ENCODE measurements at regions not wholly inside any gene's neighbourhood (a gene's known extent, or its start where the extent isn't known, plus 50 kb on each side); places are given as distances from the start of the nearest gene placed in this dataset.

DNA sequence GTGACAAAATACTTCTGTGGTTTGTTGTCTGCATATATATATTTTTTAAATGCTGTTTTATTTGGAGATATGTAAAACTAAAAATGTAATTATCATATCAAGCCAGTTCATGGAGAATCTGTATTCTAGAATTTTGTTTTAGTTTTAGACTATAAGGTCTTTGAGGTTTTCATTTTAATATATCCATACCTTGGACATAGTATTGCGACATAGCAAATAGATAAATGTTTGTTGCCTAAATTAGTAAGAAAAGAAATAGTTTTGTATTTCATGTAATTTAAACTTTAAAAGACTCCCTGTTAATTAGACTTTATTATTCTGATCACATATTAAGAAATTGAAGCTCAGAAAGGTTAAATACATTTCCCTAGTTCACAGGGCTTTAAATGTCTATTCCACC is 472.9 kb downstream of the GBA3 start:
- TF ChIP-seq, protein P1, sequence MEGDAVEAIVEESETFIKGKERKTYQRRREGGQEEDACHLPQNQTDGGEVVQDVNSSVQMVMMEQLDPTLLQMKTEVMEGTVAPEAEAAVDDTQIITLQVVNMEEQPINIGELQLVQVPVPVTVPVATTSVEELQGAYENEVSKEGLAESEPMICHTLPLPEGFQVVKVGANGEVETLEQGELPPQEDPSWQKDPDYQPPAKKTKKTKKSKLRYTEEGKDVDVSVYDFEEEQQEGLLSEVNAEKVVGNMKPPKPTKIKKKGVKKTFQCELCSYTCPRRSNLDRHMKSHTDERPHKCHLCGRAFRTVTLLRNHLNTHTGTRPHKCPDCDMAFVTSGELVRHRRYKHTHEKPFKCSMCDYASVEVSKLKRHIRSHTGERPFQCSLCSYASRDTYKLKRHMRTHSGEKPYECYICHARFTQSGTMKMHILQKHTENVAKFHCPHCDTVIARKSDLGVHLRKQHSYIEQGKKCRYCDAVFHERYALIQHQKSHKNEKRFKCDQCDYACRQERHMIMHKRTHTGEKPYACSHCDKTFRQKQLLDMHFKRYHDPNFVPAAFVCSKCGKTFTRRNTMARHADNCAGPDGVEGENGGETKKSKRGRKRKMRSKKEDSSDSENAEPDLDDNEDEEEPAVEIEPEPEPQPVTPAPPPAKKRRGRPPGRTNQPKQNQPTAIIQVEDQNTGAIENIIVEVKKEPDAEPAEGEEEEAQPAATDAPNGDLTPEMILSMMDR (conservative IDR thresholded peaks at IDR 0.05; ENCODE audit: low read depth, low read length): no peak
- H3K4me3 ChIP-seq (ENCODE audit: low read depth, low read length): no peak overlapping the region
- no peak for DNase-seq (ENCODE audit: low read depth)

- no peak for DNase-seq (ENCODE audit: low read depth)
- TF ChIP-seq, protein P1 (conservative IDR thresholded peaks at IDR 0.05; ENCODE audit: low read depth, low read length): no peak
- H3K4me3 ChIP-seq (ENCODE audit: low read depth, low read length): no peak overlapping the region
These were observed 471.1 kb downstream of the GBA3 start for GRCh38 chr4:23163647-23164436.

DNA sequence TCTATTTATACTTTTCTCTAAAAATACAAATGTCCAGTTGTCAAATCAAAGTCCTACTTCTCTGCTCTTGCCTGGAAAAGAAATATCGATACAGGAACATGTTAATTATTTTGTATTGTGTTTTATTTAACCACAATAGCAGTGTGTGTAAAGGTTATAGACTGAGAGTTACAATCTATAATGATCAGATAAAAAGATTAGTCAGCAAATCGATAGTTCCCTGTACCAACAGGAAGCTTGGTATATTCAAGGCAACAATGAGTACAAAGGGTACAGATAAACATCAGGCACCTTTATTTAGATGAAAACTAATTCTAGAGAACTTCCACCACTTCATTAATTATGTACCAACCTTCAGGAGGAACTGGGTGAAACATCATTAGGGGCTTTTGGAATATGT is 469.5 kb downstream of the GBA3 start:
- H3K4me3 ChIP-seq (ENCODE audit: low read depth, low read length): no peak overlapping the region
- TF ChIP-seq, protein P1 (conservative IDR thresholded peaks at IDR 0.05; ENCODE audit: low read depth, low read length): no peak
- no peak for DNase-seq (ENCODE audit: low read depth)

DNA sequence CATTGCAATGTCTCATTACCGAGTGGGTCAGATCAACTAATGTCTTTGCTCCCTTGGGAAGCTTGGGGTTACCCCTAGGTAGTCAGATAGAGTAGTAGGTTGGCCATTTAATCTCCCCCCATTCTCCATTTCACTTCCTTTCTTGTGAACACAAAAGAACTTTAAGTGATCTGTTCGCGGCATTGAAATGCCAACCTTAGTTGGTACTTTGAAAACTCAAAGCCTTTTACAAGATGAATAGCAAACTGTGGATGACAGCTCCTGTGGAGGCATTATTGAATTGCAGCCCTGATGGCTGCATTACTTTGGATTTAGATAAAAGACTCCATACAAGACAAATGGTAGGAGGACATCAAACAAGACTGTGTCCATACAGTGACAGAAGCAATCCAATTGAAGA is 469.1 kb downstream of the GBA3 start:
- DNase-seq (ENCODE audit: low read depth): no peak
- no peak overlapping the region for H3K4me3 ChIP-seq (ENCODE audit: low read depth, low read length)
- TF ChIP-seq, protein P1 (conservative IDR thresholded peaks at IDR 0.05; ENCODE audit: low read depth, low read length): no peak

- no peak for DNase-seq (ENCODE audit: low read depth)
- H3K4me3 ChIP-seq (ENCODE audit: low read depth, low read length): no peak overlapping the region
- TF ChIP-seq, protein P1 (conservative IDR thresholded peaks at IDR 0.05; ENCODE audit: low read depth, low read length): no peak
These were observed 460.3 kb downstream of the GBA3 start for GRCh38 chr4:23153076-23153475.

DNA sequence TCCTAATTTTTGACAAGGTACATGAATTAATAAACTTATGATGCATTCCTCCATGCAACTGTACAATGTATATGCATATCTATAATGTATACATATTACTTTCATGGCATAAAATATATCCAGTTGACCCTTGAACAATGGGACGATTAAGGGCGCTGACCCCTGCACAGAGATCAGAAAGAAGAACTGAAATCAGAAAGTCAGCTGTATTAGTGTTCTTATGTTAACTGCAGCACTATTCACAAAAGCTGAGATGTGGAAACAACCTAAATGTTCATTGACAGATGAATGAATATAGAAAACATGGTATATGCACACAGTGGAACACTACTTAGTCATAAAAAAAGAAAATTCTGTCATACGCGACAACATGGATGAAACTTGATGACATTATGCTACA is 457.1 kb downstream of the GBA3 start:
- H3K4me3 ChIP-seq (ENCODE audit: low read depth, low read length): no peak overlapping the region
- TF ChIP-seq, protein P1 (conservative IDR thresholded peaks at IDR 0.05; ENCODE audit: low read depth, low read length): no peak
- DNase-seq (ENCODE audit: low read depth): no peak

GRCh38 chr4:23144707-23145106 is 452.0 kb downstream of the GBA3 start:
- DNase-seq (ENCODE audit: low read depth): no peak
- TF ChIP-seq, protein P1 (conservative IDR thresholded peaks at IDR 0.05; ENCODE audit: low read depth, low read length): no peak
- no peak overlapping the region for H3K4me3 ChIP-seq (ENCODE audit: low read depth, low read length)
